Activated naive CD4-positive, alpha-beta T cell treated with anti-CD3 and anti-CD28 coated beads for 36 hours (primary cell): ENCODE measurements at regions not wholly inside any gene's neighbourhood (a gene's known extent, or its start where the extent isn't known, plus 50 kb on each side); places are given as distances from the start of the nearest gene placed in this dataset.

Experiments
- CTCF ChIA-PET: fragments of 350-600 bp; sonication (Branson Sonifier 250); formaldehyde crosslinking; loops from one replicate; lab custom pipeline; 2021; ENCODE audit warnings: antibody characterized with exemption; lab: Charles Lee
- DNase-seq: peaks from one replicate; pipeline ENCODE4 v3.0.0-alpha.2; 2020
- H3K27ac Mint-ChIP-seq: one replicate; pipeline ENCODE4 v1.8.0; 2021; ENCODE audit warnings: mild to moderate bottlenecking, mixed read lengths
- H3K27me3 Mint-ChIP-seq: one replicate; pipeline ENCODE4 v1.8.0; 2021; ENCODE audit warnings: low read depth, mixed read lengths
- H3K36me3 Mint-ChIP-seq: one replicate; pipeline ENCODE4 v1.8.0; 2021; ENCODE audit warnings: low read depth, mixed read lengths
- H3K4me1 Mint-ChIP-seq: one replicate; pipeline ENCODE4 v1.8.0; 2021; ENCODE audit warnings: low read depth, mixed read lengths
- H3K4me3 Mint-ChIP-seq: one replicate; pipeline ENCODE4 v1.8.0; 2021; ENCODE audit warnings: mild to moderate bottlenecking, moderate library complexity, mixed read lengths
- H3K9me3 Mint-ChIP-seq: one replicate; pipeline ENCODE4 v1.8.0; 2021; ENCODE audit warnings: mixed read lengths
- intact Hi-C: fragments of 100-400 bp; cut with micrococcal nuclease; formaldehyde crosslinking; loops from one replicate; pipeline ENCODE4 v1.15.1; 2023

DNA sequence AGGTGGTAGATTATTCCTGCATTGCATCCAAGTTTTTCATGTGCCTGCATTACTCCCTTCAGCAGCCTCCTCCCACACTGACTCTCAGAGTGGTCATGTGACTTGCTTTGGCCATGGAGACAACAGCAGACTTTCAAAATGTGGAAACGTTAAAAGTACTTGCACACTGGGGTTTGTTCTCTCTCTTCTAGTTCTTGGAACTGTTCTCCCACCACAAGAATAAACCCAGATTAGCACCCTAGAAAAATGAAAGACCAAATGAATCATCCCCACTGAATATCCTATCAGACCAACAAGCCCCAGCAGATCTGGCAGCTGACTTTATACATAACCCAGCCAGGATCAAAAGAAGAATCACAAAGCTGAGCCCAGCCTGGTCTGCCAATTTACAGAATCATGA, 398.5 kb downstream of the VPS13C start:
- Mint-ChIP-seq H3K36me3 (no peaks in the 10 kb centered on the region), H3K27ac (no peak overlapping the region), H3K4me1 (no peaks in the 10 kb centered on the region), H3K27me3 (peaks cover 19% of the 10 kb centered on the region), H3K4me3 (no peak overlapping the region), H3K9me3 (no peaks in the 10 kb centered on the region)
- CTCF ChIA-PET: no interaction called here
- DNase-seq: no peak
- intact Hi-C loops: no loop called here

GRCh38 chr15:61660579-61660978, 399.7 kb downstream of the VPS13C start:
- no peaks in the 10 kb centered on the region for H3K9me3 Mint-ChIP-seq

GRCh38 chr15:61659566-61660190, 400.6 kb downstream of the VPS13C start:
- no peak for DNase-seq
- H3K36me3 Mint-ChIP-seq: no peaks in the 10 kb centered on the region
- CTCF ChIA-PET: no interaction called here
- no peaks in the 10 kb centered on the region for H3K9me3 Mint-ChIP-seq
- no peak overlapping the region for H3K4me3 Mint-ChIP-seq
- intact Hi-C loops: no loop called here
- H3K4me1 Mint-ChIP-seq: no peaks in the 10 kb centered on the region
- H3K27me3 Mint-ChIP-seq: peaks cover 6% of the 10 kb centered on the region
- H3K27ac Mint-ChIP-seq: no peak overlapping the region

More at GRCh38 chr15:61660579-61660978, 399.7 kb downstream of the VPS13C start:
- no peak for DNase-seq
- Mint-ChIP-seq H3K27me3 (peaks cover 10% of the 10 kb centered on the region), H3K4me3 (no peak overlapping the region), H3K36me3 (no peaks in the 10 kb centered on the region), H3K4me1 (no peaks in the 10 kb centered on the region), H3K27ac (no peak overlapping the region)
- CTCF ChIA-PET: interaction anchor here (0.6 kb wide), 1 partner anchor 263 kb away, joined by 4 read pairs; no protein-coding TSS in a partner anchor
- intact Hi-C loops: no loop called here

DNA sequence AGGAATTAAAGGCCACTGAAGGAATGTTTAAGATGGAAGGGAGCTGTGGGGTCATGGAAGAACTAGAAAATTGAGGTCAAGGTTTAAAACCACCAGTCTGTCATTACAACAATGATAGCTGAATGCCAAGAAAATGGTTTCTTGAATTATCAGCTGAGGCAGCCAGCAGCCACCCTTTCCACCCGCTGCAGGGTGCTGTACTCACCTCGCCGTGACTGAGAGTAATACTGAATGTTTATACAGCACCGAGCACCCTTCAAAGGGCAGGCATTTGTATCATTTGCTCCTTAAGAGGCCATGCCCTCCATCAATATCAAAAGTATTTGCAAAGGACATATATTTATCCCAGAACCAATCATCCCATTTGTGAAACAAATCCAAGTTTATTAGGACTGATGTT, 402.8 kb downstream of the VPS13C start:
- no peak overlapping the region for H3K4me3 Mint-ChIP-seq
- intact Hi-C loops: no loop called here
- no peaks in the 10 kb centered on the region for H3K4me1 Mint-ChIP-seq
- peaks cover 6% of the 10 kb centered on the region for H3K27me3 Mint-ChIP-seq
- no peak overlapping the region for H3K27ac Mint-ChIP-seq
- DNase-seq: no peak
- CTCF ChIA-PET: no interaction called here
- H3K9me3 Mint-ChIP-seq: no peaks in the 10 kb centered on the region
- H3K36me3 Mint-ChIP-seq: no peaks in the 10 kb centered on the region

DNA sequence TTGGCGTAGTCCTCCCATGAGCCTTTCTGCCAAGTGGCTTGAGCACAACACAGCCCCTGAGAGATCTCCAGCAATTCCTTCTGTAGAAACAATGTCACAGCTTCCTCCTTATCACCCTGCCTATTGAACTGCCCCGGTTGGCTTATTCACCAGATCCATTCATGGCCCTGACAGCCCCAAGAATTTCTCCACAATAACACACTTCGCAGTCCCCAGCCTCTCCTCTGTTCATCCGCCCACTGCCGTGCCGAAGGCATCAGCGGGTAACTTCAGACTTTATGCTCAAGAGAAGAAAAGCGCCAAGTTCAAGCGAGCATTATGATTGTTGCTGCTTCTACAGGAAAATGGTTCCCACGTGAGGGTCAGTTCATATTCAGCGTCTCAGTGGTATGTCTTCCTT, 403.9 kb downstream of the VPS13C start:
- Mint-ChIP-seq H3K36me3 (no peaks in the 10 kb centered on the region), H3K4me1 (no peaks in the 10 kb centered on the region), H3K9me3 (no peaks in the 10 kb centered on the region), H3K27me3 (peaks cover 6% of the 10 kb centered on the region), H3K27ac (no peak overlapping the region), H3K4me3 (no peak overlapping the region)
- CTCF ChIA-PET: no interaction called here
- DNase-seq: no peak
- intact Hi-C loops: no loop called here

DNA sequence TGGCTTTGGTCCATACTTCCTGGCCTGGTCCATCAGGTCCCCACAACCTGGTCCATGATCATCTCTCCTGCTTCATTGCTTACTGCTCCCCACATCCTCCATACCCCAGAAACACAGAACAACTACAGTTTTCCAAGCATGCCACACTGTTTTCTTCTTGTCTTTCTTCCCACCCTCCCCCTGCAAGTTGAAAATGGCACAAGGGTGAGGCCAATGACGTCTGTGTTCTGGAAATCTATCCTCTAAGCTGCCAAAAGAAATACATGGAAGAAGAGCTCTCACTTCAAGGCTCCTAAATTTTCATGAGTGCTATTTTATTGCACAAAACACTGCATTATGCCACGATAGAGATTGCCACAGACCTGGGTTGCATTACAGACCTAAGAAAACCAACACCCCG, 404.4 kb downstream of the VPS13C start:
- H3K4me3 Mint-ChIP-seq: no peak overlapping the region
- CTCF ChIA-PET: no interaction called here
- DNase-seq: no peak
- no peaks in the 10 kb centered on the region for H3K36me3 Mint-ChIP-seq
- intact Hi-C loops: no loop called here
- H3K27ac Mint-ChIP-seq: no peak overlapping the region
- peaks cover 6% of the 10 kb centered on the region for H3K27me3 Mint-ChIP-seq
- no peaks in the 10 kb centered on the region for H3K9me3 Mint-ChIP-seq
- H3K4me1 Mint-ChIP-seq: no peaks in the 10 kb centered on the region

DNA sequence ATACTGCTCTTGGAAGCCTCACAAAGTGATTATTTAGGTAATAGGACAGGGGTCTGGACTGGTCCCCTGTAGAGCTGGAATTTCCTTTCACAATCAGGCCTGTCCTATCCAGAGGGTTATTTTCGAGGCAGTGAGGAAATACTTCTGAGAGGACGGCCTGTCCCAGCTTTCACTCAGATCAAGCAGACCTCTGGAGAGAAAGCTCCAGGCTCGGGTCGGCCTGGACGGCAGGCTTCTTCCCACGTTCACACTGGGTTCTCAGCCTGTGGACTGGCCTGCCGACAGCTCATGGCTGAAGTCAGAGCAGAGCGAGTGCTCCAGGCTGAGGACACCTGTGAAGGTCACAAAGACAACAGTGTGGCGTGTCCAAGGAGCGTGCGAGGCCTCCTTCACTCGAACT, 405.3 kb downstream of the VPS13C start:
- no peak for DNase-seq
- intact Hi-C loops: no loop called here
- H3K4me1 Mint-ChIP-seq: no peaks in the 10 kb centered on the region
- H3K27me3 Mint-ChIP-seq: peaks cover 2% of the 10 kb centered on the region
- H3K36me3 Mint-ChIP-seq: no peaks in the 10 kb centered on the region
- H3K4me3 Mint-ChIP-seq: no peak overlapping the region
- CTCF ChIA-PET: no interaction called here
- H3K27ac Mint-ChIP-seq: no peak overlapping the region
- H3K9me3 Mint-ChIP-seq: no peaks in the 10 kb centered on the region

GRCh38 chr15:61654002-61654740, 406.1 kb downstream of the VPS13C start:
- H3K27ac Mint-ChIP-seq: no peak overlapping the region
- CTCF ChIA-PET: no interaction called here

GRCh38 chr15:61653110-61653509, 407.1 kb downstream of the VPS13C start:
- Mint-ChIP-seq H3K27ac (no peak overlapping the region), H3K4me1 (no peaks in the 10 kb centered on the region), H3K36me3 (no peaks in the 10 kb centered on the region), H3K9me3 (no peaks in the 10 kb centered on the region), H3K4me3 (no peak overlapping the region), H3K27me3 (peaks cover 10% of the 10 kb centered on the region)
- intact Hi-C loops: no loop called here
- CTCF ChIA-PET: no interaction called here
- DNase-seq: no peak

More at GRCh38 chr15:61654002-61654740, 406.1 kb downstream of the VPS13C start:
- no peaks in the 10 kb centered on the region for H3K36me3 Mint-ChIP-seq
- H3K4me3 Mint-ChIP-seq: no peak overlapping the region
- intact Hi-C loops: no loop called here
- DNase-seq: no peak
- no peaks in the 10 kb centered on the region for H3K9me3 Mint-ChIP-seq
- H3K4me1 Mint-ChIP-seq: no peaks in the 10 kb centered on the region
- peaks cover 7% of the 10 kb centered on the region for H3K27me3 Mint-ChIP-seq

DNA sequence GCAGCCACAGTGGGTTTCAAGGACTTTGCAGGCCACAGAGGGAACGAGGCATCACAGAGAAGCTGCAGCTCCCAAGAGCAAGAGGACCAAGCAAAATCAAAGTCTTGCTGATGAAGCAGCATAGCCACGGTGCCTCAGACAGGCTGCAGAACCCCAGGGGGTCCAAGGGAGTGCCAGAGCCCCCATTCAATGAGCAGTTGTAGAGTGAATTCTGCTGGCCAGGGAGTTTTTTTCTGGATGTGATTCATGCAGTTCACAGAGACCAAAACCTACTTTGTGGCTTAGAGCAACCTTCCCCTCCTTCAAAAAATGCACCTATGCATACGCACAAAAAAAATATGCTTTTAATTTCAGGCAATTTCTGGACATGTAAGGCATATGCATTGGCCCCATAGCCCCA, 409.0 kb downstream of the VPS13C start:
- Mint-ChIP-seq H3K27ac (no peak overlapping the region), H3K4me3 (no peak overlapping the region), H3K27me3 (peaks cover 14% of the 10 kb centered on the region), H3K4me1 (no peaks in the 10 kb centered on the region), H3K36me3 (no peaks in the 10 kb centered on the region), H3K9me3 (no peaks in the 10 kb centered on the region)
- intact Hi-C loops: no loop called here
- no peak for DNase-seq
- CTCF ChIA-PET: interaction anchor here (0.7 kb wide), 1 partner anchor 426 kb away, joined by 4 read pairs; no protein-coding TSS in a partner anchor

GRCh38 chr15:61649046-61649445, 411.2 kb downstream of the VPS13C start:
- H3K36me3 Mint-ChIP-seq: no peaks in the 10 kb centered on the region
- no peak overlapping the region for H3K27ac Mint-ChIP-seq
- H3K27me3 Mint-ChIP-seq: peaks cover 22% of the 10 kb centered on the region
- no peaks in the 10 kb centered on the region for H3K4me1 Mint-ChIP-seq
- DNase-seq: no peak
- no peak overlapping the region for H3K4me3 Mint-ChIP-seq
- CTCF ChIA-PET: no interaction called here
- no peaks in the 10 kb centered on the region for H3K9me3 Mint-ChIP-seq
- intact Hi-C loops: no loop called here

DNA sequence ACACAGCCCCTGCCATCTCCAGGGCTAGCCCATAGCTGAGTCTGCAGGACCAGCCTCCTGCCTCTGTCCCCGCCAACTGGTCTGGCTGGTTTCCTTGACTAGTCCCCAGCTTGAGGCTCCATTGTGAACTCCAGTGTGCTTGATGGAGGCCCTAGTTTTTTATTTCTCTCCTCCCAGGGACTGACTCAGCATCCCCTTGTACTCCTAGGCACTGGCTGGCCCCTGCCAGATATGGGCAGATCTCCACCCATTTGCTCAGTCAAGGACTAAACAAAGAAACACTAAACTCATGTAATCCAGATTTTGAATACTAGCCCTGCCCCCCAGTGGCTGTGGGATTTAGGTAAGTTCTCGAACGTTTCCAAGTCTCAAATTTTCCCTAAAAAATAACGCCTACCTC, 415.4 kb upstream of the RORA start:
- CTCF ChIA-PET: no interaction called here
- DNase-seq: no peak
- intact Hi-C loops: no loop called here
- Mint-ChIP-seq H3K27ac (no peak overlapping the region), H3K4me3 (no peak overlapping the region), H3K4me1 (no peaks in the 10 kb centered on the region), H3K27me3 (peaks cover 24% of the 10 kb centered on the region), H3K36me3 (no peaks in the 10 kb centered on the region), H3K9me3 (no peaks in the 10 kb centered on the region)

DNA sequence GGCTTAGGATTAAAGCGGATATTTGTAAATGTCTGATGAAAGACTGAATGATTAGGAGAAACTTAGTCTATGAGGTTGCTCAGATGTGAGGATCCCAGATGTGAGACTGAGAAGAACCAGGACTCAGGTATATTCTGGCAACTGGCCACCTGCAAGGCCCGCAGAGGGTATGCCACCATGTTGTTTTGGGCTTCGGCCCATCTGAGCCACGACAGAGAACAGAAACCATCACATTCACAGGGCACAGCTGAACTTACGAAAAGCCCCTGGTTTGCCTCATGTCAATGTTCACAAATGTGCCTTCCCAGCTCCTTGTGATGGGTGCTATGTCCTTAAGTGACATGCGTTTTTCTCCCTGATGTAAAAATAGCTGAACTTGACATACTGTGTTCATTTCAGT, 412.5 kb upstream of the RORA start:
- intact Hi-C loops: no loop called here
- Mint-ChIP-seq H3K4me1 (no peaks in the 10 kb centered on the region), H3K4me3 (no peak overlapping the region), H3K27ac (no peak overlapping the region), H3K27me3 (peaks cover 15% of the 10 kb centered on the region), H3K9me3 (no peaks in the 10 kb centered on the region), H3K36me3 (no peaks in the 10 kb centered on the region)
- CTCF ChIA-PET: interaction anchor here (1.1 kb wide), 1 partner anchor 20 kb away, joined by 3 read pairs; no protein-coding TSS in a partner anchor
- DNase-seq: no peak
